Esophagus muscularis mucosa (tissue), 4 donors: ENCODE measurements at regions not wholly inside any gene's neighbourhood (a gene's known extent, or its start where the extent isn't known, plus 50 kb on each side); places are given as distances from the start of the nearest gene placed in this dataset.

Source experiments
- CTCF ChIP-seq, 3 experiments: fragments of 200-600 bp in 2 of 3; fragments of 450-650 bp in 1 of 3; sonication (generic) in 2 of 3; IDR thresholded peaks; one replicate each; pipeline ENCODE4 v1.5.1; 2017 to 2019; ENCODE audit warnings: antibody characterized with exemption in 3 of 3, mild to moderate bottlenecking in 2 of 3, moderate library complexity in 1 of 3
- EP300 ChIP-seq: sonication (generic); formaldehyde crosslinking; IDR thresholded peaks from one replicate; pipeline ENCODE4 v1.6.1; 2017; ENCODE audit warnings: antibody characterized with exemption
- POLR2A ChIP-seq: fragments of 450-650 bp; IDR thresholded peaks from one replicate; pipeline ENCODE4 v1.6.1; 2017; ENCODE audit warnings: antibody characterized with exemption, moderate library complexity, mild to moderate bottlenecking, low read depth
- POLR2AphosphoS5 ChIP-seq, 2 donors: sonication (generic); formaldehyde crosslinking; IDR thresholded peaks; one replicate each; pipeline ENCODE4 v1.6.1; 2017; ENCODE audit warnings: antibody characterized with exemption in 2 of 2

- TF ChIP-seq POLR2AphosphoS5 (IDR thresholded peaks at IDR 0.05) (no peak), CTCF (IDR thresholded peaks at IDR 0.05) (no peak), POLR2A (no peak), EP300 (no peak)
Observed at GRCh38 chr1:70586046-70586445, 175.0 kb downstream of the CTH start.
